NCI-H524 (cell line): ENCODE measurements at regions not wholly inside any gene's neighbourhood (a gene's known extent, or its start where the extent isn't known, plus 50 kb on each side); places are given as distances from the start of the nearest gene placed in this dataset.

Source experiments
- DNase-seq, 2 experiments: peaks; one replicate each; lab custom pipeline; 2025; lab: John Stamatoyannopoulos, UW

GRCh38 chr13:111476197-111476596 lies 155.8 kb downstream of the TEX29 start:
- DNase-seq = no peak

- DNase-seq = no peak
Observed at GRCh38 chr13:111479412-111479811, 159.0 kb downstream of the TEX29 start.

DNA sequence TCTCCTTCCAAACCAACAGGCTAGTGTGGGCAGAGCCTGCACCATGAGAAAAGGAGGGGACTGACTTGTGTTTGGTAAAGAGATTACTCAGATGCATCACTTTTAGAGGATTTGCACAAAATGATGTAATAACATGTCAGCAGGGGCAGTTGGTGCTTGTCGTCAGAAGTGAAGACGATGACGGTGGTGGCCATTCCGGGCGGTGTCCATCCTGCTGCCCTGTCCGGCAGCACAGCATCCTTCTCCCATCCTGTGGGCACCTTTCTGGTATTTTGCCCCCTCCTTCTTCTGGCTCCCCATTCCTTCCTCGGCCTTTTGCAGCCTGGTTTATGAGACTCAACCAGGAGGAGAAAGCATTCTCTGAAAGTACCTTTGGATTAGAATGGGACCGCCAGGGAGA lies 160.1 kb downstream of the TEX29 start:
- no peak for DNase-seq

DNA sequence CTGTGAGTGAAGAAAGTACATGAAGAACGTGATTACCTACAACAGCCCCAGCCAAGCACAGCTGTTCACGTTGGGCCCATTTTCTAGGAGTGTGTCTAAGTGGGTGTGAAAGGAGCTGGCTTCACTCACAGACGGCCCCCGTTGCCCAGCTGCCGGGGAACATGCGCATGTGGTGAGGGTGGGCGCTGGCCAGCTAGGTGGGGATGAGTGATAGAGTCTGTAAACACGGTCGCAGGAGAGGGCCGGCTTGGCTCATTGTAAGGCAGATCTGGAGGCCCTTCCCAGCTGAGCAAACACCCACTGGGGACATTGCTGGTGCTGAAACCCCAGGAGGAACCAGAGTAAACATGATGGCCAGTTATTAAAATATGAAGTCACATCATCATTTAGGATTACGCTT lies 160.5 kb downstream of the TEX29 start:
- DNase-seq = peak in 1 of 2 experiments; percentile 16

GRCh38 chr13:111482126-111482525 lies 161.7 kb downstream of the TEX29 start:
- no peak for DNase-seq

GRCh38 chr13:111482806-111483620 lies 162.6 kb downstream of the TEX29 start:
- no peak for DNase-seq

DNA sequence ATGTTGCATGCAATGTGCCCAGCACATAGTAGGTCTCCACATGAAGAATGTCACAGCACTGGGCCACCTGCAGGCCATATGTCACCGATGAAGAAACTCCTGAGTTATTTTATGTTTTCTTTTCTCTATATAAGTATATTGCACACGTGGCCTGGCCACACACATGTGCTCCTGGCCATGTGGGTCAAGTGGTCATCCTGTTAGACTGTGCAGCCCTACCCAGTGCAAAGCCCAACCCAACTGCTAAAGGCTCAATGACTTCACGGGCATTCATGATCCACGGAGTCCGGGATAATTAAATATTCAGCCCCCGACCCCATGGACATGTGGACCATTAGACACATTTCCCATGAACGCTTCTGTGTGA lies 163.2 kb downstream of the TEX29 start:
- no peak for DNase-seq

DNA sequence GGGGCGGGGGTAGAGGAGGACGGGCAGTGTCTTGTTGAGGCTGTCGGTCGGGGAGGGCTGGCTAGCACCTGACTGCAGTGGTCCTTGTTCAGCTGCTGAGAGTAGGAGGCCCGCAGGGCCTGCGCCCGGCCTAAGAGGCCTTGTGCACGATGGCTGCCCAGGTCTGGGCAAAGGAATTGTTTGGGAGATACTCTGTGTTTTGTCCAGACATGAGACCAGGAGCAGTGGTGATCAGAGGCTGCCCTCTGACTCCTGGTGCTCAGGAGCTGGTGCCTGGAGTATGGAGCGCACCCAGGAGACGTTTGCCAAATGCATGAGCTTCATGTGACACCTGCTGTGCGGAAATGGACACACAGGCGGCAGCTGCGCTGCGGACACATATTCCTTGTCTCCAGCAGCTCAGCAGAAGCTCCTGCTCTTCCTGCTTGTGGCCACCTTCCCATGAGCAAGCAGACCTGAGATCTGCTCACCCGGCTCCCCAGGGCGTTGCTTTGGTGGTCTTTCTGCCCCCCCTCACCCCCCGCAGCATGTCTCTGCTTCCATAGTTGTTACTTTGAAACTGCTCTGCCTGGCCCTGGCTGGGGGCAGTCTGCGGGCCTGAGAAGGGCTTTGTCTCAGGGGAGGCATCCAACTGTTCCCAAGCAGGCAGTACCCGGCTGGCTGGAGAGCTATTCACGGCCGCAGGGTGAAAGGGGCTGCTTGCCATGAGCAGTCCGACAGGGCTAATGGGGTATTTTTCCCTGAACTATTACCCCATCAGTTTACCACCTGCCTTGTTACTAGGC lies 163.9 kb downstream of the TEX29 start:
- no peak for DNase-seq

GRCh38 chr13:111484959-111485358 lies 164.5 kb downstream of the TEX29 start:
- DNase-seq = no peak

DNA sequence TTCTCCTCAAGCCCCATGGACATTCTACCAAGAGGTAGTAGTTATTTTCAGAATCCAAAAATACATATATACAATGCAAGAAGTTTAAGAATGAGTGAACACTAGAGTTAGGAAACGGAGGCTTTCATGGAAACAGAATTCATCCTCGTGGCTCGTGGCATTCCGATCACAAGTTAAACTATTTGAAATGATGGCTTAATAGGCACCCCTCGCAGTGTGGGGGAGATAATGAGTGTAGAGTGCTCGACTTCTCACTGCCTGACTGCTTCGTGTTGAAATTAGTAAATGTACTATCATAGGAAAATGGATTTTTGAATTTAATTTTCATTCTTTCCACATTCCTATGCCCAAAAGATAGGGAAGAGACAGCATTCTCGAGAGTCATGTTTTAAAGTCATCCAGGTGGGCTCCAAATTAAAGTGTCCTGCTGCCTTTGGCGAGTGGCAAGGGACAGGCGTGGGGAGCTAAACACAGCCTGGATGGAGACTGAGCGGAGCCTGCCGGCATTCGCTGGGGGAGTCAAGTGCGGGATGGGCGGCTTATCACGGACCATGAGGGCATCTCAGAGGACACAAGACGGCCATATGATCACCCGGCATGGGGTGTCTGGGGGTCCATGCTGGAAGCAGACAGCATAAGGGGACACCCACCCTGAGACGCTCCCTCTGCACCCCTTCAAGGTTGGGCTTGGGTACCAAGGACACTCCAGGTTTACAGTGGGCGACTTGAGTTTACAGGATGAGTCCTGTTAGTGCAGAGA lies 165.2 kb downstream of the TEX29 start:
- no peak for DNase-seq

GRCh38 chr13:111486331-111486730 lies 165.9 kb downstream of the TEX29 start:
- DNase-seq = no peak

GRCh38 chr13:111486801-111487200 lies 166.4 kb downstream of the TEX29 start:
- no peak for DNase-seq

GRCh38 chr13:111488486-111489132 lies 168.2 kb downstream of the TEX29 start:
- no peak for DNase-seq

GRCh38 chr13:111489301-111489700 lies 168.9 kb downstream of the TEX29 start:
- DNase-seq = no peak

GRCh38 chr13:111490611-111491010 lies 170.2 kb downstream of the TEX29 start:
- no peak for DNase-seq

- DNase-seq = no peak
Observed at GRCh38 chr13:111491021-111491420, 170.6 kb downstream of the TEX29 start.

GRCh38 chr13:111491659-111492058 lies 171.2 kb downstream of the TEX29 start:
- no peak for DNase-seq

DNA sequence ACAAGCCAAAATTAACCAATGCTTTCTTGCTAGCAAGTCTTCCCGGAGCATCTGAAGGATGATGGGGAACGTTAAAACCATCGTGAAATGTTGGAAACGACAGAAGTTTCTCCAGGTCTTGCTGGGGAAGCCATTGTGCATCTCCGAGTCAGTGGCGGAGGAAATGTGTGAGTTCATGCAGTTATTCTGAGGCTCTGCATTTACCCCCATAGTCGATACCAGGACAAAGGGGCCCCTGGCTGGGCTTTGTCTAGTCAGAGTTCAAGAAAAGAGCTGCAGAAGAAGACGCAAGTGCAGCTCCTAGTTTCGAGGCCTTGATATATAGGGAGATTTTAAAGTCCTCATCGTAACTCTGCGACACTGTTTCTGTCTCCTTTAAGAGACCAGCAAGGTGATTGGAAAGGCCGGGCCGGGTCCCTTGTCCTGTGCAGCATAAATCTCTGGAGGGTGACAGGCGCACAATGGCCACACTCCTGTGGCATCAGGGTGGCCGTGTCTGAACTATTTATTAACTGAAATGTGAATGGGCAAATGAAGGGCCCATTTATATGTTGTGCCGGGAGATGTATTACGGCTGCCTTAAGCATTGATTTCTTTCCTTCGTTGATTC lies 172.0 kb downstream of the TEX29 start:
- no peak for DNase-seq

DNA sequence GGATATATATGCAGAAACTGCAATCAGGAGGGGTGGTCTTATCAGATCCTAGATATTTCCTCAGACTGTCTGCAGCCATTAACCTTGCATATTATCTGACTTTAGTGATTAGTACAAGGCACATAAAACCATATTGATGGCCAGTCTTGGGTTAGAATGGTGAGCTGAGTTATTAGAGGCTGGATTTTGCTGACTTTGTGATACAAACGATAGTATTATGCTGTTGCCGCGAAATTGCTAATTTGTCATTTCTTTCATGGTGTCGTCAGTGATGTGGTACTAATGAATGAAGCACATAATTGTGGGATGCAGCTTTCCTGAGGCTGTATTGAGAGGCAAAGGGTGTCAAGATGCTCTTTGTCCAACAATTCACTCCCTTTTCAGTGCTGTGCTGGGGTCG lies 172.5 kb downstream of the TEX29 start:
- no peak for DNase-seq

- DNase-seq = no peak
Observed at GRCh38 chr13:111493468-111493867, 173.0 kb downstream of the TEX29 start.

DNA sequence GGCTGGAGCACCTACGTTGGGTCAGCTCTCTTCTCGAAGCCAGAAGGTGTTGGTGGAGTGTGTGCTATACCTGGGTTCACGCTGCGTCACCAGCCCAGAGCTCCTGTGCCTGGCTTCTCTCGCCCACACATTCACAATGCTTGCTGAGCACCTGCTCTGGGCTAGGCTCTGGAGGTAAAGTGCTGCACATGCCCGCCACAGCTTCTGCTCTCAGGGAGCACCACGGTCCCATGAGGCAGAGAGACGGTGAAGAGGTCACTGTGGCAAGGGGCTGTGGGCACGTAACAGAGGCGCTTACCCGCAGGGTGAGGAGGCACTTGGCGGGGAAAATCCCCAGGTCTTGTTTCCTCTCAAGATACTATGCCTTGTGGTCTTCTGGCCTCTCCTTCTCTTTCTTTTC lies 174.2 kb downstream of the TEX29 start:
- no peak for DNase-seq
